ENCODE measurements at regions not wholly inside any gene's neighbourhood (a gene's known extent, or its start where the extent isn't known, plus 50 kb on each side); places are given as distances from the start of the nearest gene placed in this dataset.

GRCh38 chr13:80877209-80877943 lies 536.5 kb upstream of the SPRY2 start:
- Histone ChIP-seq H3K9ac (ENCODE audit: low read depth in 1 of 2, low read length in 2 of 2) (no peak overlapping the region), H3K36me3 (ENCODE audit: control insufficient read depth in 4 of 4, insufficient read depth in 3 of 4, low read depth in 1 of 4, low read length in 3 of 4) (no peaks in the 10 kb centered on the region), H3K4me3 (ENCODE audit: low read depth in 1 of 3, low read length in 3 of 3) (no peak overlapping the region), H3K27ac (ENCODE audit: low read depth in 1 of 2, low read length in 2 of 2) (no peak overlapping the region), H3K9me3 (ENCODE audit: control insufficient read depth in 4 of 4, low read length in 3 of 4) (no peaks in the 10 kb centered on the region), H3K27me3 (ENCODE audit: control insufficient read depth in 4 of 4, insufficient read depth in 4 of 4, low read length in 3 of 4) (no peaks in the 10 kb centered on the region), H3K4me1 (ENCODE audit: control insufficient read depth in 4 of 4, insufficient read depth in 4 of 4, low read length in 3 of 4) (no peaks in the 10 kb centered on the region)
- no peak for DNase-seq (ENCODE audit: low spot score)
- TF ChIP-seq SP1 (IDR thresholded peaks at IDR 0.05) (no peak), RXRA (IDR thresholded peaks at IDR 0.05) (no peak), FOXA1 (IDR thresholded peaks at IDR 0.05) (no peak), RAD21 (IDR thresholded peaks at IDR 0.05) (no peak), ATF3 (IDR thresholded peaks at IDR 0.05) (no peak), REST (IDR thresholded peaks at IDR 0.05) (no peak), CTCF (IDR thresholded peaks at IDR 0.05; ENCODE audit: low read depth, low read length, missing input control) (no peak), GABPA (IDR thresholded peaks at IDR 0.05 in 1 of 2, conservative IDR thresholded peaks at IDR 0.05 in 1 of 2) (no peak), EGR1 (IDR thresholded peaks at IDR 0.05; ENCODE audit: low read depth in 2 of 2) (no peak), HNF4G (IDR thresholded peaks at IDR 0.05) (no peak), JUND (IDR thresholded peaks at IDR 0.05) (no peak), TAF1 (conservative IDR thresholded peaks at IDR 0.05) (no peak), FOXA2 (IDR thresholded peaks at IDR 0.05) (no peak), YY1 (IDR thresholded peaks at IDR 0.05) (no peak), HNF4A (conservative IDR thresholded peaks at IDR 0.05) (no peak)
- 74% methylated on average over 3 of the region's 3 CpGs for WGBS

- WGBS, result 73% methylated on average over 1 of the region's 1 CpG
- Histone ChIP-seq H3K4me3 (ENCODE audit: low read depth in 1 of 3, low read length in 3 of 3) (no peak overlapping the region), H3K36me3 (ENCODE audit: control insufficient read depth in 4 of 4, insufficient read depth in 3 of 4, low read depth in 1 of 4, low read length in 3 of 4) (no peaks in the 10 kb centered on the region), H3K9me3 (ENCODE audit: control insufficient read depth in 4 of 4, low read length in 3 of 4) (no peaks in the 10 kb centered on the region), H3K27ac (ENCODE audit: low read depth in 1 of 2, low read length in 2 of 2) (no peak overlapping the region), H3K4me1 (ENCODE audit: control insufficient read depth in 4 of 4, insufficient read depth in 4 of 4, low read length in 3 of 4) (no peaks in the 10 kb centered on the region), H3K9ac (ENCODE audit: low read depth in 1 of 2, low read length in 2 of 2) (no peak overlapping the region), H3K27me3 (ENCODE audit: control insufficient read depth in 4 of 4, insufficient read depth in 4 of 4, low read length in 3 of 4) (no peaks in the 10 kb centered on the region)
- no peak for TF ChIP-seq HNF4A (conservative IDR thresholded peaks at IDR 0.05)
- no peak for TF ChIP-seq YY1 (IDR thresholded peaks at IDR 0.05)
- no peak for TF ChIP-seq JUND (IDR thresholded peaks at IDR 0.05)
- no peak for TF ChIP-seq ATF3 (IDR thresholded peaks at IDR 0.05)
- TF ChIP-seq RAD21 (IDR thresholded peaks at IDR 0.05), result no peak
- TF ChIP-seq TAF1 (conservative IDR thresholded peaks at IDR 0.05), result no peak
- TF ChIP-seq EGR1 (IDR thresholded peaks at IDR 0.05; ENCODE audit: low read depth in 2 of 2), result no peak
- no peak for TF ChIP-seq CTCF (IDR thresholded peaks at IDR 0.05; ENCODE audit: low read depth, low read length, missing input control)
- TF ChIP-seq REST (IDR thresholded peaks at IDR 0.05), result no peak
- no peak for TF ChIP-seq GABPA (IDR thresholded peaks at IDR 0.05 in 1 of 2, conservative IDR thresholded peaks at IDR 0.05 in 1 of 2)
- no peak for TF ChIP-seq RXRA (IDR thresholded peaks at IDR 0.05)
- no peak for TF ChIP-seq FOXA1 (IDR thresholded peaks at IDR 0.05)
- no peak for TF ChIP-seq NR2F2 (IDR thresholded peaks at IDR 0.05)
- DNase-seq (ENCODE audit: low spot score), result no peak
Observed at GRCh38 chr13:80873589-80873988, 532.7 kb upstream of the SPRY2 start.
